ENCODE measurements at regions not wholly inside any gene's neighbourhood (a gene's known extent, or its start where the extent isn't known, plus 50 kb on each side); places are given as distances from the start of the nearest gene placed in this dataset.

GRCh38 chr12:76649099-76649498 lies 89.5 kb upstream of the OSBPL8 start (continued):
- TF ChIP-seq, protein P1, sequence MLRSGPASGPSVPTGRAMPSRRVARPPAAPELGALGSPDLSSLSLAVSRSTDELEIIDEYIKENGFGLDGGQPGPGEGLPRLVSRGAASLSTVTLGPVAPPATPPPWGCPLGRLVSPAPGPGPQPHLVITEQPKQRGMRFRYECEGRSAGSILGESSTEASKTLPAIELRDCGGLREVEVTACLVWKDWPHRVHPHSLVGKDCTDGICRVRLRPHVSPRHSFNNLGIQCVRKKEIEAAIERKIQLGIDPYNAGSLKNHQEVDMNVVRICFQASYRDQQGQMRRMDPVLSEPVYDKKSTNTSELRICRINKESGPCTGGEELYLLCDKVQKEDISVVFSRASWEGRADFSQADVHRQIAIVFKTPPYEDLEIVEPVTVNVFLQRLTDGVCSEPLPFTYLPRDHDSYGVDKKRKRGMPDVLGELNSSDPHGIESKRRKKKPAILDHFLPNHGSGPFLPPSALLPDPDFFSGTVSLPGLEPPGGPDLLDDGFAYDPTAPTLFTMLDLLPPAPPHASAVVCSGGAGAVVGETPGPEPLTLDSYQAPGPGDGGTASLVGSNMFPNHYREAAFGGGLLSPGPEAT (IDR thresholded peaks at IDR 0.05; ENCODE audit: low read depth), result no peak
- no peak for TF ChIP-seq SMAD1 (IDR thresholded peaks at IDR 0.05; ENCODE audit: low read depth, partially characterized antibody)
- TF ChIP-seq, protein P2, sequence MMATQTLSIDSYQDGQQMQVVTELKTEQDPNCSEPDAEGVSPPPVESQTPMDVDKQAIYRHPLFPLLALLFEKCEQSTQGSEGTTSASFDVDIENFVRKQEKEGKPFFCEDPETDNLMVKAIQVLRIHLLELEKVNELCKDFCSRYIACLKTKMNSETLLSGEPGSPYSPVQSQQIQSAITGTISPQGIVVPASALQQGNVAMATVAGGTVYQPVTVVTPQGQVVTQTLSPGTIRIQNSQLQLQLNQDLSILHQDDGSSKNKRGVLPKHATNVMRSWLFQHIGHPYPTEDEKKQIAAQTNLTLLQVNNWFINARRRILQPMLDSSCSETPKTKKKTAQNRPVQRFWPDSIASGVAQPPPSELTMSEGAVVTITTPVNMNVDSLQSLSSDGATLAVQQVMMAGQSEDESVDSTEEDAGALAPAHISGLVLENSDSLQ (IDR thresholded peaks at IDR 0.05), result no peak
- TF ChIP-seq TBL1XR1 (IDR thresholded peaks at IDR 0.05; ENCODE audit: low read depth, low read length), result no peak
- TF ChIP-seq HDAC6 (IDR thresholded peaks at IDR 0.05; ENCODE audit: unreplicated experiment), result no peak

GRCh38 chr12:76652402-76652801 lies 92.8 kb upstream of the OSBPL8 start:
- SMC1A ChIA-PET (ENCODE audit: uncharacterized antibody, unreplicated experiment), result interaction anchor here (1.1 kb wide), 1 partner anchor 139 kb away, joined by 3 read pairs; no protein-coding TSS in a partner anchor
- no peak overlapping the region for H2AFZ ChIP-seq (ENCODE audit: control insufficient read depth, low read depth, low read length)
- DNase-seq (ENCODE audit: low read depth, low spot score), result no peak
- H3K36me3 ChIP-seq (ENCODE audit: control insufficient read depth in 2 of 2, insufficient read depth in 2 of 2, low read length in 1 of 2), result no peaks in the 10 kb centered on the region
- H3K4me2 ChIP-seq (ENCODE audit: control insufficient read depth, insufficient read depth), result no peak overlapping the region
- in situ Hi-C loops (cut with MboI), result no loop called here
- H3K27me3 ChIP-seq (replicated peaks in 1 of 2; ENCODE audit: control insufficient read depth in 2 of 2, insufficient read depth in 2 of 2, low read length in 1 of 2), result no peaks in the 10 kb centered on the region
- no peak overlapping the region for H3K9ac ChIP-seq (ENCODE audit: control insufficient read depth, insufficient read depth, low read length)
- FAIRE-seq, result no peak
- H4K20me1 ChIP-seq (ENCODE audit: control insufficient read depth, insufficient read depth), result no peaks in the 10 kb centered on the region
- CTCF ChIA-PET, result interaction anchor here (0.6 to 0.8 kb wide), 3 partner anchors 135 to 139 kb away, joined by 3 to 4 read pairs (median 3); no protein-coding TSS in a partner anchor
- no peak overlapping the region for H3K4me3 ChIP-seq
- H3K79me2 ChIP-seq (ENCODE audit: control insufficient read depth, insufficient read depth, low read length), result no peaks in the 10 kb centered on the region
- RAD21 ChIA-PET (ENCODE audit: unreplicated experiment), result no interaction called here
- WGBS (ENCODE audit: insufficient coverage, insufficient replicate concordance, low lambda C conversion rate, missing lambda C conversion rate), result 38% methylated on average over 4 of the region's 4 CpGs
- H3K9me3 ChIP-seq (replicated peaks; ENCODE audit: control insufficient read depth, insufficient read depth, low read length), result no peaks in the 10 kb centered on the region
- no peak overlapping the region for H3K27ac ChIP-seq (ENCODE audit: control insufficient read depth, insufficient read depth)
- ATAC-seq, result no peak
- intact Hi-C loops (cut with micrococcal nuclease; ENCODE audit: unreplicated experiment), result no loop called here
- POLR2A ChIA-PET, result no interaction called here
- BruUV-seq (replicated peaks), result no TSS peak
- no peaks in the 10 kb centered on the region for H3K4me1 ChIP-seq (ENCODE audit: control insufficient read depth, insufficient read depth, low read length)
- no peak for TF ChIP-seq IRF4 (IDR thresholded peaks at IDR 0.05; ENCODE audit: low read depth, low read length)
- no peak for TF ChIP-seq E4F1 (IDR thresholded peaks at IDR 0.05; ENCODE audit: borderline replicate concordance, partially characterized antibody)
- no peak for TF ChIP-seq CUX1 (IDR thresholded peaks at IDR 0.05; ENCODE audit: insufficient replicate concordance, low read depth, low read length)
- TF ChIP-seq ZNF207 (IDR thresholded peaks at IDR 0.05; ENCODE audit: borderline replicate concordance), result no peak
- TF ChIP-seq SIX5 (IDR thresholded peaks at IDR 0.05; ENCODE audit: low read depth, low read length, severe bottlenecking), result no peak
